H9 (cell line): ENCODE measurements at regions not wholly inside any gene's neighbourhood (a gene's known extent, or its start where the extent isn't known, plus 50 kb on each side); places are given as distances from the start of the nearest gene placed in this dataset.

Experiments
- DNase-seq: peaks from one replicate; pipeline ENCODE4 v3.0.0-alpha.2; 2017
- H2AFZ ChIP-seq: one replicate; pipeline ENCODE4 v1.6.1; 2013; ENCODE audit warnings: mild to moderate bottlenecking, low read length, control low read depth, moderate library complexity
- H2AK5ac ChIP-seq: 2 replicates; pipeline ENCODE4 v1.6.1; 2013; ENCODE audit warnings: low read length, control low read depth, mixed read lengths; ENCODE audit not compliant: insufficient read length
- H2BK120ac ChIP-seq: one replicate; pipeline ENCODE4 v1.6.1; 2013; ENCODE audit warnings: low read depth, mild to moderate bottlenecking, low read length, control low read depth, inconsistent platforms; ENCODE audit not compliant: poor library complexity, severe bottlenecking
- H2BK12ac ChIP-seq: 2 replicates; pipeline ENCODE4 v1.6.1; 2013; ENCODE audit warnings: low read length, control low read depth, mixed read lengths, low read depth; ENCODE audit not compliant: insufficient read length
- H2BK15ac ChIP-seq: 2 replicates; pipeline ENCODE4 v1.6.1; 2013; ENCODE audit warnings: low read depth, low read length, control low read depth
- H2BK20ac ChIP-seq: one replicate; pipeline ENCODE4 v1.6.1; 2013; ENCODE audit warnings: low read depth, mild to moderate bottlenecking, low read length, control low read depth, inconsistent platforms; ENCODE audit not compliant: poor library complexity, severe bottlenecking
- H2BK5ac ChIP-seq: 2 replicates; pipeline ENCODE4 v1.6.1; 2013; ENCODE audit warnings: low read length, control low read depth, mixed read lengths; ENCODE audit not compliant: insufficient read length
- H3K14ac ChIP-seq: 2 replicates; pipeline ENCODE4 v1.6.1; 2013; ENCODE audit warnings: low read length, control low read depth; ENCODE audit not compliant: insufficient read depth
- H3K18ac ChIP-seq: 2 replicates; pipeline ENCODE4 v1.6.1; 2013; ENCODE audit warnings: low read depth, mild to moderate bottlenecking, mixed read lengths, low read length, control low read depth; ENCODE audit not compliant: insufficient read length
- H3K23ac ChIP-seq: 2 replicates; pipeline ENCODE4 v1.6.1; 2013; ENCODE audit warnings: low read length, control low read depth, mixed read lengths, low read depth; ENCODE audit not compliant: insufficient read length
- H3K23me2 ChIP-seq: 2 replicates; pipeline ENCODE4 v1.6.1; 2013; ENCODE audit warnings: low read depth, mild to moderate bottlenecking, mixed read lengths, low read length, control low read depth; ENCODE audit not compliant: insufficient read length, poor library complexity, severe bottlenecking
- H3K27ac ChIP-seq: 2 replicates; pipeline ENCODE4 v1.5.1; 2013; ENCODE audit warnings: low read length, control low read depth, mixed read lengths, low read depth; ENCODE audit not compliant: insufficient read length
- H3K27me3 ChIP-seq: 2 replicates; pipeline ENCODE4 v1.6.1; 2013; ENCODE audit warnings: low read length, control low read depth, inconsistent platforms; ENCODE audit not compliant: insufficient read depth
- H3K4ac ChIP-seq: 2 replicates; pipeline ENCODE4 v1.6.1; 2013; ENCODE audit warnings: low read depth, mild to moderate bottlenecking, control low read depth, inconsistent platforms, low read length, moderate library complexity
- H3K4me1 ChIP-seq: 2 replicates; pipeline ENCODE4 v1.6.1; 2013; ENCODE audit warnings: low read length, control low read depth, inconsistent platforms; ENCODE audit not compliant: insufficient read depth
- H3K4me2 ChIP-seq: 2 replicates; pipeline ENCODE4 v1.6.1; 2013; ENCODE audit warnings: low read length, control low read depth, mixed read lengths; ENCODE audit not compliant: insufficient read length, insufficient read depth
- H3K56ac ChIP-seq: 2 replicates; pipeline ENCODE4 v1.6.1; 2013; ENCODE audit warnings: low read depth, mild to moderate bottlenecking, mixed read lengths, low read length, control low read depth; ENCODE audit not compliant: insufficient read length
- H3K79me1 ChIP-seq: 2 replicates; pipeline ENCODE4 v1.6.1; 2013; ENCODE audit warnings: low read depth, mild to moderate bottlenecking, moderate library complexity, low read length, control low read depth, inconsistent platforms; ENCODE audit not compliant: insufficient read depth, poor library complexity, severe bottlenecking
- H3K79me2 ChIP-seq: 2 replicates; pipeline ENCODE4 v1.6.1; 2013; ENCODE audit warnings: low read length, control low read depth, inconsistent platforms; ENCODE audit not compliant: insufficient read depth
- H3K9ac ChIP-seq: 2 replicates; pipeline ENCODE4 v1.6.1; 2013; ENCODE audit warnings: low read length, control low read depth, mixed read lengths; ENCODE audit not compliant: insufficient read length; ENCODE audit errors: extremely low read depth
- H3K9me3 ChIP-seq: one replicate; pipeline ENCODE4 v1.6.1; 2013; ENCODE audit warnings: low read depth, low read length, inconsistent platforms; ENCODE audit not compliant: control insufficient read depth
- H3T11ph ChIP-seq: one replicate; pipeline ENCODE4 v1.6.1; 2013; ENCODE audit warnings: mild to moderate bottlenecking, low read length, control low read depth, inconsistent platforms
- H4K20me1 ChIP-seq: one replicate; pipeline ENCODE4 v1.6.1; 2013; ENCODE audit not compliant: control insufficient read depth, insufficient read length, insufficient read depth
- H4K5ac ChIP-seq: 2 replicates; pipeline ENCODE4 v1.6.1; 2013; ENCODE audit warnings: low read depth, mild to moderate bottlenecking, mixed read lengths, low read length, control low read depth; ENCODE audit not compliant: insufficient read length
- H4K8ac ChIP-seq: replicated peaks from 2 replicates; pipeline ENCODE4 v1.6.1; 2013; ENCODE audit warnings: low read length, control low read depth, mixed read lengths, low read depth; ENCODE audit not compliant: insufficient read length
- H4K91ac ChIP-seq: 2 replicates; pipeline ENCODE4 v1.6.1; 2013; ENCODE audit warnings: low read depth, mild to moderate bottlenecking, moderate library complexity, mixed read lengths, low read length, control low read depth; ENCODE audit not compliant: insufficient read length
- H3K27ac Mint-ChIP-seq, 3 experiments: 2 replicates in 2 of 3; 3 replicates in 1 of 3; pipeline ENCODE4 v1.8.0; 2020 to 2021; ENCODE audit warnings: mixed read lengths in 3 of 3, mild to moderate bottlenecking in 1 of 3, moderate library complexity in 1 of 3
- H3K27me3 Mint-ChIP-seq: 2 replicates; pipeline ENCODE4 v1.8.0; 2021; ENCODE audit warnings: low read depth, mild to moderate bottlenecking, moderate library complexity, mixed read lengths
- H3K36me3 Mint-ChIP-seq, 3 experiments: 2 replicates in 2 of 3; 3 replicates in 1 of 3; pipeline ENCODE4 v1.8.0; 2020 to 2021; ENCODE audit warnings: low read depth in 3 of 3, mixed read lengths in 3 of 3; ENCODE audit not compliant: insufficient read depth in 1 of 3
- H3K4me1 Mint-ChIP-seq, 2 experiments: 2 replicates each; pipeline ENCODE4 v1.8.0; 2020; ENCODE audit warnings: mixed read lengths in 2 of 2
- H3K4me3 Mint-ChIP-seq, 2 experiments: 2 replicates in 1 of 2; 3 replicates in 1 of 2; pipeline ENCODE4 v1.8.0; 2020 to 2021; ENCODE audit warnings: mild to moderate bottlenecking in 2 of 2, mixed read lengths in 2 of 2, moderate library complexity in 1 of 2
- H3K9me3 Mint-ChIP-seq, 2 experiments: 2 replicates in 1 of 2; 3 replicates in 1 of 2; pipeline ENCODE4 v1.8.0; 2020; ENCODE audit warnings: mild to moderate bottlenecking in 2 of 2, mixed read lengths in 2 of 2, moderate library complexity in 1 of 2
- WGBS: extraction: QIAGEN DNeasy Blood & Tissue Kit; methylation state at CpG from one replicate; pipeline ENCODE4 v1.1.7; 2013; ENCODE audit warnings: missing lambda C conversion rate, low lambda C conversion rate, mixed read lengths; ENCODE audit not compliant: insufficient read length; ENCODE audit errors: extremely low coverage; 5-methylcytosine and 5-hydroxymethylcytosine counted together
- TF ChIP-seq, protein P1 (sequence below): fragments of 200-600 bp; sonication (generic); conservative IDR thresholded peaks from 3 replicates; pipeline ENCODE4 v1.8.0; 2021; ENCODE audit warnings: antibody characterized with exemption, mild to moderate bottlenecking

DNA sequence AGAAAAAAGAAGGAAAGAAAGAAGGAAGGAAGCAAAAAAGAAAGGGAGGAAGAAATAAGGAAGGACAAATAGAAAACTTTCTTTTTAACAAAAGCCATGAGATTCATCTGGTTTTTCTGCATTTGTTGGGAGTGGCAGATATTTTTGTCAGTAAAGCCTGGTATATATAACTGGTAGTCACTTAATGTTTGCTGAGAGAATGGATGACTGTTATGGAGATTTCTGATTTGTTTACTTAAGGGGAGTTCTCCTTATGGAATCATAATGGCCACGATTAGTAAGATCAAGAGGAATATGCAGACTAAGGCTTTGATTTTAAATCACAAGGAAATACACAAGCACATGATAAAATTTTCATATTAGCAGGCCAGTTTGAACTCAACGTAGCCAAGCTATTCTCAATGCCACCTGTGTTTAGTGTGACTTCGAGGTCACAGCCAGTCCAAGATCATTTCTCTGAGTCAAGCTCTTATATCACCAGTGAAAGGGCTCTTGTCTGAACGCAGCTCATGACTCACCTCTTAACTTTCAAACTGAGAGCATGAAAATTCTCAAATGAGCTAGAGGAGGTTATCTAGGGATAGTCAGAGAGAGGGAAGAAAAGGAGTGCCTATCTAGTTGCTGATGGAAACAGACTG is 445.1 kb upstream of the ZMIZ1 start:
- Histone ChIP-seq H2BK15ac (no peak overlapping the region), H4K91ac (no peak overlapping the region), H3K23ac (no peak overlapping the region), H3K9ac (no peak overlapping the region), H2AFZ (no peak overlapping the region), H4K5ac (no peak overlapping the region), H2BK120ac (no peak overlapping the region), H2BK20ac (no peak overlapping the region), H2BK5ac (no peak overlapping the region), H4K20me1 (no peaks in the 10 kb centered on the region), H3K4ac (no peak overlapping the region), H3K27me3 (no peaks in the 10 kb centered on the region), H3K18ac (no peak overlapping the region), H3K14ac (no peak overlapping the region), H3K79me1 (no peaks in the 10 kb centered on the region), H3K79me2 (no peaks in the 10 kb centered on the region), H2BK12ac (no peak overlapping the region), H2AK5ac (no peak overlapping the region), H4K8ac (no peak overlapping the region), H3T11ph (no peak overlapping the region), H3K23me2 (no peaks in the 10 kb centered on the region), H3K9me3 (no peaks in the 10 kb centered on the region), H3K4me2 (no peak overlapping the region), H3K27ac (no peak overlapping the region), H3K4me1 (peaks cover 3% of the 10 kb centered on the region; the same call in 1 of the 2 replicates), H3K56ac (no peak overlapping the region)
- peaks cover 37% of the 10 kb centered on the region for H3K27me3 Mint-ChIP-seq
- WGBS = no CpG with 5 or more reads among the region's 4 CpGs
- no peak for DNase-seq
- no peaks in the 10 kb centered on the region; a peak in 1 of 5 replicates for H3K9me3 Mint-ChIP-seq
- peaks cover 24 to 31% of the 10 kb centered on the region in 2 experiments for H3K4me1 Mint-ChIP-seq
- H3K27ac Mint-ChIP-seq = no peak overlapping the region
- no peaks in the 10 kb centered on the region for H3K36me3 Mint-ChIP-seq
- TF ChIP-seq, protein P1, sequence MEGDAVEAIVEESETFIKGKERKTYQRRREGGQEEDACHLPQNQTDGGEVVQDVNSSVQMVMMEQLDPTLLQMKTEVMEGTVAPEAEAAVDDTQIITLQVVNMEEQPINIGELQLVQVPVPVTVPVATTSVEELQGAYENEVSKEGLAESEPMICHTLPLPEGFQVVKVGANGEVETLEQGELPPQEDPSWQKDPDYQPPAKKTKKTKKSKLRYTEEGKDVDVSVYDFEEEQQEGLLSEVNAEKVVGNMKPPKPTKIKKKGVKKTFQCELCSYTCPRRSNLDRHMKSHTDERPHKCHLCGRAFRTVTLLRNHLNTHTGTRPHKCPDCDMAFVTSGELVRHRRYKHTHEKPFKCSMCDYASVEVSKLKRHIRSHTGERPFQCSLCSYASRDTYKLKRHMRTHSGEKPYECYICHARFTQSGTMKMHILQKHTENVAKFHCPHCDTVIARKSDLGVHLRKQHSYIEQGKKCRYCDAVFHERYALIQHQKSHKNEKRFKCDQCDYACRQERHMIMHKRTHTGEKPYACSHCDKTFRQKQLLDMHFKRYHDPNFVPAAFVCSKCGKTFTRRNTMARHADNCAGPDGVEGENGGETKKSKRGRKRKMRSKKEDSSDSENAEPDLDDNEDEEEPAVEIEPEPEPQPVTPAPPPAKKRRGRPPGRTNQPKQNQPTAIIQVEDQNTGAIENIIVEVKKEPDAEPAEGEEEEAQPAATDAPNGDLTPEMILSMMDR = no peak
- no peak overlapping the region for H3K4me3 Mint-ChIP-seq
